PC-9 (cell line): ENCODE measurements at regions not wholly inside any gene's neighbourhood (a gene's known extent, or its start where the extent isn't known, plus 50 kb on each side); places are given as distances from the start of the nearest gene placed in this dataset.

Source experiments
- CTCF ChIP-seq: fragments of 200-600 bp; sonication (generic); conservative IDR thresholded peaks from 2 replicates; pipeline ENCODE4 v1.6.1; 2017; ENCODE audit warnings: mixed run types, antibody characterized with exemption, mild to moderate bottlenecking, moderate library complexity
- EZH2 ChIP-seq: fragments of 200-600 bp; sonication (generic); IDR thresholded peaks from 2 replicates; pipeline ENCODE4 v1.8.0; 2017; ENCODE audit warnings: antibody characterized with exemption, low read depth

- TF ChIP-seq CTCF, result no peak
- no peak for TF ChIP-seq EZH2
Measured at GRCh38 chr2:9087121-9087681, 83.7 kb upstream of the MBOAT2 start.
